ENCODE measurements at regions not wholly inside any gene's neighbourhood (a gene's known extent, or its start where the extent isn't known, plus 50 kb on each side); places are given as distances from the start of the nearest gene placed in this dataset.

DNA sequence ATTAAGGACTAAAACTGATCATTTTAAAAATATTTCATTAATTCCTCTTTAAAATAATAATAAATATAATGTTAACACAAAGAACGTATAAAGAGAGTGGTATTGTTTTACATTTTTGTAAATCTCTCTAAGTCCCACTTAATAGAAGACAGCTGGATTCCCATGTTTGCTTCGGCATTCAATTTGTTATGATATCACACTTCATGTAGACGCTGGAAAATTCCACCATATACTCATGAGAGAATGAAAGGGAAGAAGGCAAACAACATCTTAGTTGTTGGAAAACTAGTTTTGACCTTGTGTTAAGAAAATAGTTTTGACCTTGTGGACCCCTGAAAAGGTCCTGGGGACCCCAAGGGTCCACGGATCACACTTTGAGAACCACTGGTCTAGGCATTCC, 85.3 kb upstream of the MGMT start:
- Mint-ChIP-seq H3K9me3 (peaks cover 48% of the 10 kb centered on the region), H3K4me1 (ENCODE audit: low read depth) (no peaks in the 10 kb centered on the region), H3K27ac (no peak overlapping the region), H3K36me3 (ENCODE audit: low read depth) (no peaks in the 10 kb centered on the region; the same call in 1 of the 2 replicates), H3K27me3 (ENCODE audit: insufficient read depth) (peaks cover 2% of the 10 kb centered on the region; the same call in 1 of the 2 replicates), H3K4me3 (no peak overlapping the region)
- TF ChIP-seq, protein P1, sequence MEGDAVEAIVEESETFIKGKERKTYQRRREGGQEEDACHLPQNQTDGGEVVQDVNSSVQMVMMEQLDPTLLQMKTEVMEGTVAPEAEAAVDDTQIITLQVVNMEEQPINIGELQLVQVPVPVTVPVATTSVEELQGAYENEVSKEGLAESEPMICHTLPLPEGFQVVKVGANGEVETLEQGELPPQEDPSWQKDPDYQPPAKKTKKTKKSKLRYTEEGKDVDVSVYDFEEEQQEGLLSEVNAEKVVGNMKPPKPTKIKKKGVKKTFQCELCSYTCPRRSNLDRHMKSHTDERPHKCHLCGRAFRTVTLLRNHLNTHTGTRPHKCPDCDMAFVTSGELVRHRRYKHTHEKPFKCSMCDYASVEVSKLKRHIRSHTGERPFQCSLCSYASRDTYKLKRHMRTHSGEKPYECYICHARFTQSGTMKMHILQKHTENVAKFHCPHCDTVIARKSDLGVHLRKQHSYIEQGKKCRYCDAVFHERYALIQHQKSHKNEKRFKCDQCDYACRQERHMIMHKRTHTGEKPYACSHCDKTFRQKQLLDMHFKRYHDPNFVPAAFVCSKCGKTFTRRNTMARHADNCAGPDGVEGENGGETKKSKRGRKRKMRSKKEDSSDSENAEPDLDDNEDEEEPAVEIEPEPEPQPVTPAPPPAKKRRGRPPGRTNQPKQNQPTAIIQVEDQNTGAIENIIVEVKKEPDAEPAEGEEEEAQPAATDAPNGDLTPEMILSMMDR (IDR thresholded peaks at IDR 0.05): no peak
- no peak for DNase-seq

DNA sequence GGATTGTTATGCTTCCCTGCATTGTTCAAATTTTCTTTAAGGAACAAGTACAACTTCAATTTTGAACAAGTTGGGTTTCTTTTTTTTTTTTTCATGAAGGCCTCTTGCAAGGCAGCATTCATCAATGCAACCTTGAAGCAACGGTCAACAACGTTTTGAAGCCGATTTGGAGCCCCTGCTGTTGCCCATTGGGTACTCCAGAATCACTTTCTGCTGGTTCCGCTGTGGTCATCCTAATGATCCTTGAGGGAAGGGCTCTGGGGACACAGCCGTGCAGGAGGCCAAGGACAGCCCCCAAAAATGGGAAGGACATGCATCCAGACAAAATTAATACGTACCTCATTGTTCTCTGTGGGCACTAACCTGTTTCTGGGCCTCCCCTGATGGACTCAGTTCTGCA, 84.6 kb upstream of the MGMT start:
- Mint-ChIP-seq H3K36me3 (ENCODE audit: low read depth) (no peaks in the 10 kb centered on the region; the same call in 1 of the 2 replicates), H3K4me1 (ENCODE audit: low read depth) (no peaks in the 10 kb centered on the region), H3K9me3 (peaks cover 49% of the 10 kb centered on the region), H3K27ac (no peak overlapping the region), H3K27me3 (ENCODE audit: insufficient read depth) (peaks cover 2% of the 10 kb centered on the region; the same call in 1 of the 2 replicates), H3K4me3 (no peak overlapping the region)
- TF ChIP-seq, protein P1 (IDR thresholded peaks at IDR 0.05): no peak
- no peak for DNase-seq

DNA sequence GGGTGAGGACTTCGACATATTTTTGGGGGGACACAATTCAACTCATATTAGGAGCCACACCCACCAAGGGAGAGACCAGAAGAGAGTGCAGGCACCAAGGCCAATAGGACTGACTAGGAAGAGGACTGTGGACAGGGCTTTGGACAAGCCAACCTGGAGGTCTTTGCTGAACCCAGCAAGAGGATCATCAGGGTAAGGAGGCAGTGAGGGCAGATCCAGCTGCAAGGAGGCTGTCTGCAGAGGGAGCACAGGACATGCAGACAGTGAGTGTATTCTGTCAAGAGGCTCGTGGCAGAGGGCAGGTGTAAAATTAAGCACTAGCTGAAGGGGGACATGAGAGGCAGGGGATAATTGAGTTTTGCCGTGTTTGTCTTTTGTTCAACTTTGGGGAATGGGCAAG, 83.4 kb upstream of the MGMT start:
- Mint-ChIP-seq H3K4me1 (ENCODE audit: low read depth) (no peaks in the 10 kb centered on the region), H3K27ac (no peak overlapping the region), H3K9me3 (peaks cover 45% of the 10 kb centered on the region), H3K36me3 (ENCODE audit: low read depth) (no peaks in the 10 kb centered on the region; the same call in 1 of the 2 replicates), H3K27me3 (ENCODE audit: insufficient read depth) (no peaks in the 10 kb centered on the region), H3K4me3 (no peak overlapping the region)
- no peak for DNase-seq
- TF ChIP-seq, protein P1 (IDR thresholded peaks at IDR 0.05): no peak

DNA sequence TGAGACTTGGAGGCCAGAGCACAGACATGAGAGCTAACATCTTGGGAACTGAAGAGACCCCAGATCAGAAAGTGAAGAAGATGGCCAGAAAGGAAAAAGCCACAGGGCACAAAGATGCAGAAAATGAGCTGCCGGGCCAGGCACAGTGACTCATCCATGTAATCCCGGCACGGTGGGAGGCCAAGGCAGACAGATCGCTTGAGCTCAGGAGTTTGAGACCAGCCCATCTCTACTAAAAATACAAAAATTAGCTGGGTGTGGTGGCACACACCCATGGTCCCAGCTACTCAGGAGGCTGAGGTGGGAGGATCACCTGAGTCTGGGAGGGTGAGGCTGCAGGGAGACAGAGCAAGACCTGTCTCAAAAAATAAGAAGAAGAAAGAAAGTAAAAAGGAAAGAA, 81.4 kb upstream of the MGMT start:
- Mint-ChIP-seq H3K27ac (no peak overlapping the region), H3K9me3 (peaks cover 44% of the 10 kb centered on the region), H3K4me1 (ENCODE audit: low read depth) (no peaks in the 10 kb centered on the region), H3K27me3 (ENCODE audit: insufficient read depth) (no peaks in the 10 kb centered on the region), H3K36me3 (ENCODE audit: low read depth) (no peaks in the 10 kb centered on the region; the same call in 1 of the 2 replicates), H3K4me3 (no peak overlapping the region)
- DNase-seq: no peak
- TF ChIP-seq, protein P1 (IDR thresholded peaks at IDR 0.05): no peak

DNA sequence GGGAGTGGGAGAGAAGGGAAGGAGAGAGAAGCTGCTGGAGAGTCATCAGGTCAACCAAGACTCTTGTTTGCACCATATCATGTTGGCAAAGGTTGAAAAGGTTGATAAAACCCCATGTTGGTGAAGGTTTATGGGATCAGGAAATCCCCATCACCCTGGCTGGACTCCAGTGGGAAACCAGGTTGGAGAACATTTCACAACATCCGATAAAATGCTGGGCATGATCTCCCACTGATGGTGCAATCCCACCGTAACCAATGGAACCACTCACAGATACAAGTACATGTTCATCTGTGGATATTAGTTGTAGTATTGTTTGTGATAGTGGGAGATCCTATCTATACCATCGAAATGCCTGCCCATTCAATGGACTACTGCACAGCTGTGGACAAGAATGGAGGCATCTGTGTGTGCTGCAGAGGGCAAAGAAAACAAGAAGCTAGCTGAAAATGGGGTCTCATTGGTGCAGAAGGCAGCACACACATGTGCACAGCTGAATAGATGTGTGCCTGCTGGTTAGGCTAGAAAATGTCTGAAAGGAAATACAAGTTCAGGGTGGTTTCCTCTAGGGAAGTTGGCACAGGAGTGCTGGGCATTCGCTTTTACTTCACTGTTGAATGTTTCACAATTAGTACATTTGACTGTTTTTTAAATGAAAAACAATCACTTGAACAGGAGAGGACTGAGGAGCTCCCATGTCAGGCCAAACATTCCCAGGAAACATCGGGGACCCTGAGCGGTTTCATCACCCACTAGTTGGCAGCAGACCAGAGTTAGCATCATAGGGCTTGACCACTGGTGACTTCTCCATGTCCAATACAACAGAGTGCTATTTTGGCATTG, 80.4 kb upstream of the MGMT start:
- TF ChIP-seq, protein P1 (IDR thresholded peaks at IDR 0.05): no peak
- no peak overlapping the region for H3K27ac Mint-ChIP-seq
- no peaks in the 10 kb centered on the region for H3K27me3 Mint-ChIP-seq (ENCODE audit: insufficient read depth)
- no peak overlapping the region for H3K4me3 Mint-ChIP-seq
- H3K4me1 Mint-ChIP-seq (ENCODE audit: low read depth): no peaks in the 10 kb centered on the region
- no peaks in the 10 kb centered on the region; the same call in 1 of the 2 replicates for H3K36me3 Mint-ChIP-seq (ENCODE audit: low read depth)
- no peak for DNase-seq
- H3K9me3 Mint-ChIP-seq: peaks cover 44% of the 10 kb centered on the region

All from HFFc6 (cell line).